Testis (tissue), 2 donors: ENCODE measurements at regions not wholly inside any gene's neighbourhood (a gene's known extent, or its start where the extent isn't known, plus 50 kb on each side); places are given as distances from the start of the nearest gene placed in this dataset.

Experiments
- CTCF ChIP-seq, 3 experiments: fragments of 450-650 bp in 2 of 3; fragments of 200-600 bp in 1 of 3; sonication (generic) in 1 of 3; IDR thresholded peaks; one replicate each; pipeline ENCODE4 v1.5.1; 2016 to 2019; ENCODE audit warnings: antibody characterized with exemption in 3 of 3, mild to moderate bottlenecking in 2 of 3, moderate library complexity in 1 of 3
- POLR2A ChIP-seq: fragments of 450-650 bp; IDR thresholded peaks from one replicate; pipeline ENCODE4 v1.6.1; 2017; ENCODE audit warnings: antibody characterized with exemption, mild to moderate bottlenecking, moderate library complexity

- no peak for TF ChIP-seq CTCF (IDR thresholded peaks at IDR 0.05)
- no peak for TF ChIP-seq POLR2A
Measured at GRCh38 chr1:173393659-173394000, 83.5 kb upstream of the PRDX6 start.
